ENCODE measurements at regions not wholly inside any gene's neighbourhood (a gene's known extent, or its start where the extent isn't known, plus 50 kb on each side); places are given as distances from the start of the nearest gene placed in this dataset.

- no peak for DNase-seq (ENCODE audit: low read depth in 2 of 3, low spot score in 1 of 3)
These were observed 173.5 kb downstream of the ZIC1 start for GRCh38 chr3:147582642-147583041.

DNA sequence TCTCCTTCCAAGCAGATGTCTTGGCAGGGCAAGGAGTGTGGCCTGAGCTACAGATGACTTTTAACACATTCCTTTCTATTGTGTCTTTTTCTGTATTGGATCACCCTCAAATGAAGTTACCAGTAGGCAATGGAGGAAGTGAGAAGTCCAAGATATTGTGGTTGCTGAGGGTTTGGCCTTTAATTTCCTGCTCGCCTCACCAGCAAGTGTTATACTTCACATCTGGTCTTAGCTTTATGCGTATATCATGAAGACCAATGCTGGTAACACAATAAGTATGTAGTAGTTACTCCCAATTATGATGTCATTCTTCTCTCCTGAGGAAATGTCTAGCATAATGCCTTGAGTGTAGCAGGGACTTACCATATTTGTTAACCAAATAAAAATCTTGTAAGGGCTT is 179.9 kb downstream of the ZIC1 start:
- no peak for DNase-seq (ENCODE audit: low read depth in 2 of 3, low spot score in 1 of 3)

GRCh38 chr3:147604136-147604535 is 195.0 kb downstream of the ZIC1 start:
- no peak for DNase-seq (ENCODE audit: low read depth in 2 of 3, low spot score in 1 of 3)

GRCh38 chr3:147613725-147614124 is 204.6 kb downstream of the ZIC1 start:
- no peak for DNase-seq (ENCODE audit: low read depth in 2 of 3, low spot score in 1 of 3)

DNA sequence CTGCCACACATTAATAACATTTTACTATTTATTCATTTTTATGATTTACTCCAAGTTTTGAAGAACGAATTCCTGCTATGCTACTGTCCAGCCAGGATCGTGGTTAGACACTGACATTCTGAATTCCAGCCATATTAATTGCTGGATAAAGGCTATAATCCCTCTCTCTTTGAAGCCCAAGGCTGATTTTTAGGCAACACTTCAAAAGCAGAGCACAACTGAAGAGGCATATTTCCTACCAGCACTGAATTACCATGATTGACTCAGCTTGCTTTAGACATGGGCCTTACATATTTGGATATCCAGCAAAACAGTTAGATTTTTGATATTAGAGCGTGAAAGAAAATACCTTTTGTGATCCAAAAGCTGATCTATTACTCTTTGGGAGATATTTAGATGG is 205.0 kb downstream of the ZIC1 start:
- no peak for DNase-seq (ENCODE audit: low read depth in 2 of 3, low spot score in 1 of 3)

DNA sequence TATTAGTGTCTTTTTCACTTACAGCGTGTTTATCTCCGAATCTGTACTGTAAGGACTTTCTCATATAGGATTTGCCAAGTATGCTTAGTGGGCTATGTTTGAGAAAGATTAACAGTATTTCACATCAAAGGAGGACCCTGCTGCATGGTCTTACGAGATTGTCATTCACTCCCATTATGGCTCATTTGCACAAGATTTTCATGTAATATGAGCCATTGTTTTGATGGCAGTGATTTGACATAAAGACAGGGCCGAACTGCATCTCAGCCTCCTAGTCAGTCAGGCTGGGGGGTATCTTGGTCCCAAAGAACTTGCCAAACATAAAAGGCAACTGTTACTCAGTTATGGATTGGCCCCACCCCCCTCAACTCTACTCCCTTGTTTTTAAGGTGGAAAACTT is 205.9 kb downstream of the ZIC1 start:
- no peak for DNase-seq (ENCODE audit: low read depth in 2 of 3, low spot score in 1 of 3)

- no peak for DNase-seq (ENCODE audit: low read depth in 2 of 3, low spot score in 1 of 3)
These were observed 207.9 kb downstream of the ZIC1 start for GRCh38 chr3:147616998-147617619.

DNA sequence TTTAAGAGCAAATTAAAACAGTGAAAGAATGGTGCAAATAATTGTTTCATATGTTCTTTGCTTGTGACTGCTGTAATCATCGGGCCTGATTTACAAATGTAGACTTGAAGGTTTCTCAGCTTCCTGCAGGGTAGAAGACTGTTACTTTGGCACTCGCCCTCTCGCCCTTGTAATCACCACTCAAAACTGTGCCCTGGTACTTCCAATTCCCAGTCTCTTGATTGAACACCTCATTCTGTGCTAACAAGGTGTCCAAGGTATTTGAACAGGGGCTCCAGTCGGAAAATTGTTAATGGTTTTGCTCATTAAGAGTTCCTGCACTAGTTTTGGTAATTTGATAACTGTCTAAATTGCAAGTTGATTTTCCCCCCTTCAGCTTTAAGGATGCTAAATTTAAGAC is 209.5 kb downstream of the ZIC1 start:
- DNase-seq (ENCODE audit: low read depth in 2 of 3, low spot score in 1 of 3) = no peak

DNA sequence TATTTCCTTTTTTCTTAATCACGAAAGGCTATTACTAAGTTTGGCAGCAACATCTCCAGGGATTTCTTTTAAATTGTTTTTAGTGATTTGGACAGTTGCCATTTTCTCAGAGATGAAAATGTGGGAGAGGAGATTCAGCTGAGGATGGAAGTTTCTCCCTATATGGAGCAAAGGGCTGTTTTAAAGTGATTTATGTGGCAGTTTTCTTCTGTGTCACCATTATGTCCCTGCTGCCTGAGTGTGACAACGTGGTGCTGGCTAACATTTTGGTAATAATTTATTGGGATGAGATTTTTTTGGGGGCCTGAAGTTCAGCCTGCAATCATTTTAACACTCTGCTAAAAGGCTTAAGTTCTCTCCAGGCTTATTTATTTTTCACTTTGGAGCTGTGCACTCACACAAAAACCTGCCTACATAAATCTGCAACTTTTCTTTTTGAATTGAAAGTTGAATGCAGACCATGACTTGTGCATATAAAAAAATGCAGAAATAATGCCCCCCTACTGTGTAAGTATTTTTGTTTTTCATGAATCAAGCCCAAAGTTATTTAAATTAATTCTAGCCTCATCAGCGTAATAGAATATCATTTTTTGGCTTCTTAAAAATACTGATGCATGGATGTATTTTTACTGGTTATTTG is 210.9 kb downstream of the ZIC1 start:
- DNase-seq (ENCODE audit: low read depth in 2 of 3, low spot score in 1 of 3) = no peak

DNA sequence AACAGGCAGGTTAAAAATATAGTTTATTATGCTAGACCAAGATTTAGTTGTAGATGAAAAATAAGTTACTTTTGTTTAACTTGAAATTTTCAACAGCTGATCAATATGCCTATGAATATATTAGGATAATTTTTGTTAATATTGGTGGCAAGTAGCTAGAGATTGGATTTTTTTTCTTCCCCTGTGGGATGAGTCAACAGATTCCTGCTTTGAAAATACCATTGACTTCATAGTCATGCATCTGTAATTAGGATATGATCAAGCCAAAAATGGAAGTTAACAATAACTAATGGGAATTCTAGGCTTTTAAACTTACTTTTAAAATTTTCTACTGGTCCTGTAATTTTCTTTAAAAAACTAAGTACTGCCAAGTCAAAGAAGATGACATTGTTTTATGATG is 211.7 kb downstream of the ZIC1 start:
- no peak for DNase-seq (ENCODE audit: low read depth in 2 of 3, low spot score in 1 of 3)

DNA sequence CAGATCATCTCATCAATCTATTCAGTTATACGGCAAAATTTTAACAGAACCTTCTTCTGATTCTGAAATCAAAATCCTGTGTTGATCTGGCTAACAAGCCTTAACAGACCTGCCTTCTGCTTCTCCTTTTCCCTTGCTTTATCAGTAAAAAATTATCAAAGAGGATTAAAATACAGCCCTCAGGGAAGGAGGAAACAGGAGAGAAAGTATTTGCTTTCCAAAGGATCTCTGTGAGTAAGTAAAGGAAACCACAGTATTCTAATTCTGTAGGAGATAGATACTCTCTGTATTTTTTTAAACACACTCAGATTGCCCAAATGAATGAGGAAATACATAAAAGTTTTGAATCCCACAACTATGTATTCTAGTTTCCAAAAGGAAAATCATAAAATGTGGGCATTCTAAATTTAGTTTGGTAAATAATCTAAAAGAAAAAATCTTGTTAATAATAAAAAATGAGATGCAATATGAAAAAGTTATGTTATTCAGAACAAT is 221.8 kb downstream of the ZIC1 start:
- no peak for DNase-seq (ENCODE audit: low read depth in 2 of 3, low spot score in 1 of 3)

GRCh38 chr3:147640781-147641180 is 231.6 kb downstream of the ZIC1 start:
- DNase-seq (ENCODE audit: low read depth in 2 of 3, low spot score in 1 of 3) = no peak

DNA sequence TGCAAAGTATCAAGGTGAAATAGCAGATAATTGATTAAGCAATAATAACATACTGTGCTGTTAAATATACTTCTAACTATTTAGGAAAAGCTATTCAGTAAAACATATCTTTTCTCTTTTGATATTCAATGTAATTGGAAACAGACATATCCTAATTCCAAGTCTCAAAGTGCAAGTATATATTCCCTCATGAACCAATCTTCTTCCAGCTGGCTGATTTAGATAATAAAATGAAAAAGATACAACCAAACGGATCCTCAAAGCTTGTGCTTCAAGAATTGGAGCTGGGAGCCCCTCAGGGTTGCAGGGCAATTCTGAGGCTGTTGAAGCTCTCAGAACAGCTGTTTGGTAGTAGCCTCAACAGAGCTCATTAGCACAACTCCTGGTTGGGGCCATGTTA is 236.6 kb downstream of the ZIC1 start:
- DNase-seq (ENCODE audit: low read depth in 2 of 3, low spot score in 1 of 3) = no peak

- no peak for DNase-seq (ENCODE audit: low read depth in 2 of 3, low spot score in 1 of 3)
These were observed 240.3 kb downstream of the ZIC1 start for GRCh38 chr3:147649475-147649874.

DNA sequence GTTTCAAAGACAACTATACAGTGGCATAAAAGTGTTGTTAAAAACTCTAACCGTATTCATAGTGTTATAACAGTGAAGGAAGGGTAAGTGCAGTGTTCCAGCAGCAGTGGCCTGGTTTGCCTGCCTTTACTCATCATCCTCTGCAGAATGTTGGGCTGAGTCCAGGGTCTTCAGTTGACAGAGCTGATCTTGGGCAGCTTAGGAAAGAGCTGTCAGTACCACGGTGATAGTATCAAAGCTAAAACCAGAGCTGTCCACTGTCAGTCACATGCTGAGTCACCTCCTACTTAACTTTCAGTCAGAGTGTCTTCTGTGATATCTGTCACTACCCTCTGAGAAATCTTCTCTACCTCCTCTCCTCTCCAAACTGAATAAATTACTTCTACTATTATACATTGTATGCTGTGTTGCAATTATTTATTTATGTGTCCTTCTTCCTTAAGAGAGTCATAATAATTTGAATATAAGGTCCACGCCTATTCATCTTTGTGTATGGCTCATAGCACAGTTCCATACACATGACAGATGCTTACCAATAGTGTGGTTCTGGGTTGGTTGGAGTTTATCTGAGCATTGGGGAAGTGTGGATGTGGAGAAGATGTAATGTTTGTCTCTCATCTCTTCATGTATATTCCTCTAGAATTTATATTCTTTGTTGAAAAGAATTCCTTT is 242.1 kb downstream of the ZIC1 start:
- no peak for DNase-seq (ENCODE audit: low read depth in 2 of 3, low spot score in 1 of 3)

DNA sequence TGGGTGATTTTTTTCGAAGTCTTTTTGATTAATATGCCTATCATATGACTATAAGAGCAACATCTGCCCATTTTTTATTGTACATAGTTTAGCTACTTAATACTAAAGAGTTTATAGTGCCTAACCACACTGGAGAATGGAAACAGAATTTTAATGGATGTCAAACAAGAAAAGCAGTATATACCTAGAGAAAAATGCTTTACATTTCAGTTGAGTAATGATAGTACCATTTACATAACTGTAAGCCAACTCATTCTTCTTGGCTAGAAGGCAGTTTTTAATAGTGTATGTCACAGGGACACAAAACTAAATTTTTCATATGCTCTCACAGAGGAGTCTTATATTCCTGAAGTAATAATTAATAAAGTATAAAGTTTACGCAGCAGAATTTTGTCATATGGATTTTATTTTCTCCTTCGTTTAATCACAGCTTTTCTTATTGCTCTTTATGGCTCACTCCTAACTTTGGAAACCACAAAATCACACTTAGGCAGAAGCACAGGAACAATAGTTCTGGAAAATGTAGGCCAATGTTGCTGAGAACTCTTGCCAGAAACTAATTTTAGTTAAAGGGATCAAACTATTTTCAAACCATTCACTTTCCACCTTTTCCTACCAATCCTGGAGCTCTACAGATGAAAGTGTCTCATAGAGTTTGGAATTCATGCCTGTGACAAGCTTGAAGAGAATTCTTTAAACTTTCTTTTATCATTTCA is 243.6 kb downstream of the ZIC1 start:
- DNase-seq (ENCODE audit: low read depth in 2 of 3, low spot score in 1 of 3) = no peak

- DNase-seq (ENCODE audit: low read depth in 2 of 3, low spot score in 1 of 3) = no peak
These were observed 244.3 kb downstream of the ZIC1 start for GRCh38 chr3:147653367-147653923.

GRCh38 chr3:147654827-147655226 is 245.7 kb downstream of the ZIC1 start:
- no peak for DNase-seq (ENCODE audit: low read depth in 2 of 3, low spot score in 1 of 3)

DNA sequence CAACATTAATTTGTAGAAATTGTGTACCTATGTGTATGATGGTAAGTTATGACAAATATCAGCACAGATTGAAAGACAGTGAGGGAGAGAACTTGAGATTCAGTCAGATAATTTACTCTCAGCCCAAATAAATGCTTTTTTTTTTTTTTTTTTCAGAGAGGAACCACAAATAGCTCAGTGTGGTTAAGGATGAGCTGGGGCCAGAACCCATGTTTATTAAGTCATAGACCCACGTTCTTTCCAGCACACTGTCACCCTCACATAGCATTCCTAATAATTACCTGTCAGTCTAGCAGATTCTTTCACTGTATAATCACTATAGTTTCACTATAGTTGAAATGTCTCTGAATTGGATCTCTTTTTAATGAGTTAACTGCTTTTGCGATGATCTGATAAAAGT is 246.1 kb downstream of the ZIC1 start:
- DNase-seq (ENCODE audit: low read depth in 2 of 3, low spot score in 1 of 3) = no peak

DNA sequence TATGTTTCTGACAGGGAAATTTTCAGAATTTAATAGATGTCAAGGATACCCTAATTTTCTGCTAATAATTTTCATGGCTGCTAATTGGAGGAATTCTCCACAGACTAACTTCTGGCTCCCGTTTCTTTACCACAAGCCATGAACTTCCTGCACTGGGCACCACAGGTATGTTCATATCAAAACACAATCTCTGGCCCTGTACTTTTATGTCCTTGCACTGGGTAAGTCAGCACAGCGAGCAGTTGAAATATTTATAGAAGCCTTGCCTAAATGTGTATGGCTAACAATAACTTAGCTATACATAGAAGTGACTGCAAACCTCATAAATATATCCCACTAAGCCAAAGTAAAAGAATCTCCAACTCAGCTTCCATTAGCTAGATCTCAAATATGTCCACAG is 246.9 kb downstream of the ZIC1 start:
- DNase-seq (ENCODE audit: low read depth in 2 of 3, low spot score in 1 of 3) = no peak

- DNase-seq (ENCODE audit: low read depth in 2 of 3, low spot score in 1 of 3) = no peak
These were observed 252.8 kb downstream of the ZIC1 start for GRCh38 chr3:147661916-147662315.

- no peak for DNase-seq (ENCODE audit: low read depth in 2 of 3, low spot score in 1 of 3)
These were observed 253.5 kb downstream of the ZIC1 start for GRCh38 chr3:147662705-147663104.
